ENCODE measurements at regions not wholly inside any gene's neighbourhood (a gene's known extent, or its start where the extent isn't known, plus 50 kb on each side); places are given as distances from the start of the nearest gene placed in this dataset.

- H3K4me3 ChIP-seq (ENCODE audit: low read length): no peak overlapping the region
- TF ChIP-seq CTCF (IDR thresholded peaks at IDR 0.05; ENCODE audit: insufficient read depth, low read depth, low read length, missing control alignments): no peak
Measured at GRCh38 chr2:128724972-128725371, 406.3 kb upstream of the HS6ST1 start.

DNA sequence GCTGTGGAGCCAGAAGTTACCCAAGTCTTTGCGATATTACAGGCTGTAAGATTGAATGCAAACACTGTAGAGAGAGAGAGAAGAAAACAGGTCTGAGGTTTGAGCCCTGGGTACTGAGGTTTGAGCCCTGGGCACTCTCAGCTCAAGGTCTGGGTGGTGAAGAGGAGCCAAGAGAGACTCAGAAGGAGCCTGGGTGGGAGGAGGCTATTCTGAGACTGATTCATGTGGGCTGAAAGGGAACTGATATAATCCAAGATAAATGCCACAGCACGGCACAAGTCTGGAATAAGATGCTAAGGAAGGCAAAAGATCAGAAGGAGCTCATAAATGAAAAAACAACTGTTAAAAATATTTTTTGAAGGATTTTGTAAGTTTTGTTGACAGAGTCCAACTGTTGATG, 407.6 kb upstream of the HS6ST1 start:
- H3K4me3 ChIP-seq (ENCODE audit: low read length): no peak overlapping the region
- TF ChIP-seq CTCF (IDR thresholded peaks at IDR 0.05; ENCODE audit: insufficient read depth, low read depth, low read length, missing control alignments): no peak
- DNase-seq (ENCODE audit: low read depth): no peak

More at GRCh38 chr2:128724972-128725371, 406.3 kb upstream of the HS6ST1 start:
- DNase-seq (ENCODE audit: low read depth): no peak

GRCh38 chr2:128726911-128727310, 408.2 kb upstream of the HS6ST1 start:
- no peak overlapping the region for H3K4me3 ChIP-seq (ENCODE audit: low read length)
- no peak for DNase-seq (ENCODE audit: low read depth)
- no peak for TF ChIP-seq CTCF (IDR thresholded peaks at IDR 0.05; ENCODE audit: insufficient read depth, low read depth, low read length, missing control alignments)

DNA sequence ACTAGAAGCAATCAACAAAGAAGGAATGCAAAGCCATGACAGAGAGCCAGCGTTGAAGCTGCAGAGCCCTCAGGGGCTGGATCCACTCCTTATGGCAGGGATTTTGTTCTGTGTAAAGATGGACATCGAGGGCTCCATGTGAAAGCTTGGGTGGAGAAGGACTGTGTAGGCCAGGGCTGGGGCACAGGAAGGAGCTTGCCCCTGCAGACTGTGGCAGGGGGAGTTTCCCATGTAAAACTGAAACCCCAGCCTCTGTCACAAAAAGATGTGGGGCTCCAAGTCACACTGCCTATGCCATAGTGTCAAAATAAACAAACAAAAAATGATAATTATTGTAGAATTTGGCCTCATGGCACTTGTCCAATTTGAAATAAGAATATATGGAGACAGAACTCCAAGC, 408.7 kb upstream of the HS6ST1 start:
- DNase-seq (ENCODE audit: low read depth): no peak
- no peak for TF ChIP-seq CTCF (IDR thresholded peaks at IDR 0.05; ENCODE audit: insufficient read depth, low read depth, low read length, missing control alignments)

DNA sequence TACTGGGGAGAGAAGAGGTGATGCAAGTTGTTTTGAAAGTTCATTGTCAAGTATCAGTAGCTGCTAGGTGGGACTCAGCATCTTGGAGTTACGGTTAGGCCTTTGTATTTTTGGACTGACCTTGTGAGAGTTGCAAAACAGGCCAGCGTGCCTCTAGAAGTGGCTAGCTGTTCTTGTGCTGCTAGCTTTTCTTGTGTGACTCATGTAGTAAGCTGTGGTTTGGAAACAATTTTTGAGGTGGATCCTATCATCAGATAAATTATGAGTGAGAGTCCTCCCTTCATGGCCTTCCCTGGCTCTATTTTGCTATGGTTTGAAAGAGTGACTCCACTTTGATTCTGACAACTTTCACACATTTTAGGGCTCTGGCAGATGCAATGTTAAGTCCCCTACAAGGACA, 409.2 kb upstream of the HS6ST1 start:
- TF ChIP-seq CTCF (IDR thresholded peaks at IDR 0.05; ENCODE audit: insufficient read depth, low read depth, low read length, missing control alignments): no peak
- DNase-seq (ENCODE audit: low read depth): peak; percentile 73
- no peak overlapping the region for H3K4me3 ChIP-seq (ENCODE audit: low read length)

More for the DNA sequence above, 408.7 kb upstream of the HS6ST1 start:
- no peak overlapping the region for H3K4me3 ChIP-seq (ENCODE audit: low read length)

GRCh38 chr2:128729051-128729450, 410.4 kb upstream of the HS6ST1 start:
- no peak for TF ChIP-seq CTCF (IDR thresholded peaks at IDR 0.05; ENCODE audit: insufficient read depth, low read depth, low read length, missing control alignments)

GRCh38 chr2:128731994-128732650, 413.5 kb upstream of the HS6ST1 start:
- DNase-seq (ENCODE audit: low read depth): no peak
- no peak for TF ChIP-seq CTCF (IDR thresholded peaks at IDR 0.05; ENCODE audit: insufficient read depth, low read depth, low read length, missing control alignments)
- H3K4me3 ChIP-seq (ENCODE audit: low read length): no peak overlapping the region

More at GRCh38 chr2:128729051-128729450, 410.4 kb upstream of the HS6ST1 start:
- H3K4me3 ChIP-seq (ENCODE audit: low read length): no peak overlapping the region
- no peak for DNase-seq (ENCODE audit: low read depth)

Measured in epithelial cell of esophagus (primary cell).